ENCODE measurements at regions not wholly inside any gene's neighbourhood (a gene's known extent, or its start where the extent isn't known, plus 50 kb on each side); places are given as distances from the start of the nearest gene placed in this dataset.
A peak's percentile ranks its signal among the peaks of the same experiment; 100 is the strongest.

GRCh38 chr10:4249841-4250586, 465.0 kb upstream of the KLF6 start:
- DNase-seq (ENCODE audit: low read depth, low spot score), result peak; percentile 53
- peak; percentile 100 for FAIRE-seq
- peaks cover under 1% of the 10 kb centered on the region for H3K9me3 ChIP-seq (ENCODE audit: control insufficient read depth, low read depth, low read length)
- H2AFZ ChIP-seq (ENCODE audit: control insufficient read depth, low read length), result no peak overlapping the region
- H3K4me2 ChIP-seq (ENCODE audit: control insufficient read depth, extremely low read depth, insufficient read depth, low read depth, low read length), result peak overlapping the region; percentile 59
- H3K4me1 ChIP-seq (ENCODE audit: control insufficient read depth, extremely low read depth, insufficient read depth, low read length), result peaks cover 29% of the 10 kb centered on the region
- H3K79me2 ChIP-seq (ENCODE audit: control insufficient read depth, insufficient read depth, low read length), result no peaks in the 10 kb centered on the region
- H3K27me3 ChIP-seq (ENCODE audit: control insufficient read depth, extremely low read depth, insufficient read depth, low read length), result no peaks in the 10 kb centered on the region
- no peaks in the 10 kb centered on the region for H3K9me1 ChIP-seq (ENCODE audit: control insufficient read depth, extremely low read depth, insufficient read depth, low read length)
- no peak for TF ChIP-seq EZH2 (IDR thresholded peaks at IDR 0.05; ENCODE audit: low read length)
- TF ChIP-seq CTCF (optimal IDR thresholded peaks at IDR 0.05 in 1 of 3, IDR thresholded peaks at IDR 0.05 in 1 of 3, conservative IDR thresholded peaks at IDR 0.05 in 1 of 3; ENCODE audit: extremely low read depth in 1 of 3, insufficient read depth in 2 of 3, low read length in 3 of 3), result no peak
- no peak overlapping the region for H3K4me3 ChIP-seq (ENCODE audit: control insufficient read depth in 2 of 3, extremely low read depth in 1 of 3, insufficient read depth in 2 of 3, low read depth in 1 of 3, low read length in 3 of 3)
- H3K27ac ChIP-seq (ENCODE audit: control insufficient read depth, insufficient read depth, low read length), result peak overlapping the region; percentile 90
- H3K9ac ChIP-seq (ENCODE audit: control insufficient read depth, extremely low read depth, insufficient read depth, low read length), result peak overlapping the region; percentile 63
- H4K20me1 ChIP-seq (ENCODE audit: control insufficient read depth, extremely low read depth, insufficient read depth, low read length), result no peaks in the 10 kb centered on the region
- H3K36me3 ChIP-seq (ENCODE audit: control insufficient read depth in 2 of 2, extremely low read depth in 1 of 2, insufficient read depth in 2 of 2, low read length in 2 of 2), result no peaks in the 10 kb centered on the region
- dilution Hi-C loops (cut with MboI; ENCODE audit: extremely low pct_ligation_motif_present, low sequenced_read_pairs), result no loop called here

GRCh38 chr10:4247379-4247778, 462.4 kb upstream of the KLF6 start:
- H3K79me2 ChIP-seq (ENCODE audit: control insufficient read depth, insufficient read depth, low read length), result no peaks in the 10 kb centered on the region
- H3K9me3 ChIP-seq (ENCODE audit: control insufficient read depth, low read depth, low read length), result no peaks in the 10 kb centered on the region
- dilution Hi-C loops (cut with MboI; ENCODE audit: extremely low pct_ligation_motif_present, low sequenced_read_pairs), result no loop called here
- H3K9ac ChIP-seq (ENCODE audit: control insufficient read depth, extremely low read depth, insufficient read depth, low read length), result no peak overlapping the region
- no peak overlapping the region for H2AFZ ChIP-seq (ENCODE audit: control insufficient read depth, low read length)
- H3K27me3 ChIP-seq (ENCODE audit: control insufficient read depth, extremely low read depth, insufficient read depth, low read length), result no peaks in the 10 kb centered on the region
- DNase-seq (ENCODE audit: low read depth, low spot score), result no peak
- no peaks in the 10 kb centered on the region for H4K20me1 ChIP-seq (ENCODE audit: control insufficient read depth, extremely low read depth, insufficient read depth, low read length)
- no peak for TF ChIP-seq CTCF (optimal IDR thresholded peaks at IDR 0.05 in 1 of 3, IDR thresholded peaks at IDR 0.05 in 1 of 3, conservative IDR thresholded peaks at IDR 0.05 in 1 of 3; ENCODE audit: extremely low read depth in 1 of 3, insufficient read depth in 2 of 3, low read length in 3 of 3)
- no peak for TF ChIP-seq EZH2 (IDR thresholded peaks at IDR 0.05; ENCODE audit: low read length)
- no peak overlapping the region for H3K4me3 ChIP-seq (ENCODE audit: control insufficient read depth in 2 of 3, extremely low read depth in 1 of 3, insufficient read depth in 2 of 3, low read depth in 1 of 3, low read length in 3 of 3)
- no peaks in the 10 kb centered on the region for H3K36me3 ChIP-seq (ENCODE audit: control insufficient read depth in 2 of 2, extremely low read depth in 1 of 2, insufficient read depth in 2 of 2, low read length in 2 of 2)
- H3K4me2 ChIP-seq (ENCODE audit: control insufficient read depth, extremely low read depth, insufficient read depth, low read depth, low read length), result peak overlapping the region; percentile 2
- no peak for FAIRE-seq
- H3K27ac ChIP-seq (ENCODE audit: control insufficient read depth, insufficient read depth, low read length), result peak overlapping the region; percentile 51
- peaks cover 49% of the 10 kb centered on the region for H3K4me1 ChIP-seq (ENCODE audit: control insufficient read depth, extremely low read depth, insufficient read depth, low read length)
- H3K9me1 ChIP-seq (ENCODE audit: control insufficient read depth, extremely low read depth, insufficient read depth, low read length), result no peaks in the 10 kb centered on the region

Data from keratinocyte (primary cell).